GM23338 (cell line): ENCODE measurements at regions not wholly inside any gene's neighbourhood (a gene's known extent, or its start where the extent isn't known, plus 50 kb on each side); places are given as distances from the start of the nearest gene placed in this dataset.

Experiments used
- ATAC-seq: fragments of 200-7000 bp; cut with Tn5 transposase; 3 replicates; pipeline ENCODE4 v1.9.1; 2020
- DNase-seq: peaks from one replicate; pipeline ENCODE4 v3.0.0-alpha.2; 2015; ENCODE audit warnings: low spot score
- H2AFZ ChIP-seq: fragments of 200-600 bp; sonication (generic); 2 replicates; pipeline ENCODE4 v1.8.0; 2016; ENCODE audit warnings: antibody characterized with exemption, mild to moderate bottlenecking, moderate library complexity
- H3F3A ChIP-seq: fragments of 200-600 bp; sonication (generic); replicated peaks from 2 replicates; pipeline ENCODE4 v1.8.0; 2017; ENCODE audit warnings: antibody characterized with exemption, mixed run types, low read depth
- H3K27ac ChIP-seq: fragments of 200-600 bp; sonication (generic); 2 replicates; pipeline ENCODE4 v1.6.1; 2016; ENCODE audit warnings: low read depth
- H3K27me3 ChIP-seq: fragments of 200-600 bp; sonication (generic); 2 replicates; pipeline ENCODE4 v1.8.0; 2016; ENCODE audit warnings: mild to moderate bottlenecking, mixed run types, moderate library complexity; ENCODE audit not compliant: insufficient read depth
- H3K36me3 ChIP-seq: fragments of 200-600 bp; sonication (generic); 2 replicates; pipeline ENCODE4 v1.8.0; 2016; ENCODE audit warnings: mild to moderate bottlenecking; ENCODE audit not compliant: insufficient read depth
- H3K4me1 ChIP-seq: fragments of 200-600 bp; sonication (generic); 2 replicates; pipeline ENCODE4 v1.8.0; 2016; ENCODE audit warnings: mild to moderate bottlenecking, moderate library complexity; ENCODE audit not compliant: insufficient read depth
- H3K4me2 ChIP-seq: fragments of 200-600 bp; sonication (generic); 2 replicates; pipeline ENCODE4 v1.7.1; 2017; ENCODE audit warnings: mixed run types
- H3K4me3 ChIP-seq: fragments of 200-600 bp; sonication (generic); 2 replicates; pipeline ENCODE4 v1.6.1; 2016; ENCODE audit warnings: mixed run types
- H3K79me2 ChIP-seq: fragments of 200-600 bp; sonication (generic); replicated peaks from 2 replicates; pipeline ENCODE4 v1.8.0; 2017; ENCODE audit warnings: mild to moderate bottlenecking; ENCODE audit not compliant: insufficient read depth
- H3K9me2 ChIP-seq: fragments of 200-600 bp; sonication (generic); 2 replicates; pipeline ENCODE4 v1.8.0; 2017; ENCODE audit not compliant: insufficient read depth
- H4K20me1 ChIP-seq: fragments of 200-600 bp; sonication (generic); replicated peaks from 2 replicates; pipeline ENCODE4 v1.8.0; 2017; ENCODE audit warnings: mild to moderate bottlenecking; ENCODE audit not compliant: insufficient read depth
- H3K27ac Mint-ChIP-seq: 2 replicates; pipeline ENCODE4 v1.8.0; 2020; ENCODE audit warnings: inconsistent platforms, mild to moderate bottlenecking, moderate library complexity, mixed read lengths
- H3K27me3 Mint-ChIP-seq: 3 replicates; pipeline ENCODE4 v1.8.0; 2022; ENCODE audit warnings: low read depth, mild to moderate bottlenecking, moderate library complexity, mixed read lengths, inconsistent platforms; ENCODE audit not compliant: insufficient read depth, poor library complexity
- H3K36me3 Mint-ChIP-seq: 3 replicates; pipeline ENCODE4 v1.8.0; 2021; ENCODE audit warnings: low read depth, mild to moderate bottlenecking, inconsistent platforms, moderate library complexity, mixed read lengths
- H3K4me1 Mint-ChIP-seq: 3 replicates; pipeline ENCODE4 v1.8.0; 2020; ENCODE audit warnings: mild to moderate bottlenecking, inconsistent platforms, mixed read lengths
- H3K4me3 Mint-ChIP-seq: 3 replicates; pipeline ENCODE4 v1.8.0; 2021; ENCODE audit warnings: moderate library complexity, mild to moderate bottlenecking, inconsistent platforms, mixed read lengths
- H3K9me3 Mint-ChIP-seq: 3 replicates; pipeline ENCODE4 v1.8.0; 2020; ENCODE audit warnings: moderate library complexity, mild to moderate bottlenecking, inconsistent platforms, mixed read lengths
- CREB1 ChIP-seq: fragments of 250-450 bp; sonication (Bioruptor Pico); IDR thresholded peaks from 2 replicates; pipeline ENCODE4 v1.5.0; 2020; ENCODE audit warnings: low read depth, mild to moderate bottlenecking, moderate library complexity
- EZH2phosphoT487 ChIP-seq: fragments of 200-600 bp; sonication (generic); IDR thresholded peaks from one replicate; pipeline ENCODE4 v1.8.1; 2018; ENCODE audit warnings: antibody characterized with exemption; ENCODE audit not compliant: unreplicated experiment
- POLR2AphosphoS5 ChIP-seq: IDR thresholded peaks from 2 replicates; pipeline ENCODE4 v1.6.1; 2016; ENCODE audit warnings: antibody characterized with exemption, low read depth
- ZNF331 ChIP-seq: fragments of 250-450 bp; sonication (Bioruptor Pico); IDR thresholded peaks from 2 replicates; pipeline ENCODE4 v1.5.0; 2020; ENCODE audit warnings: low read depth, mild to moderate bottlenecking, moderate library complexity
- TF ChIP-seq, protein P1 (sequence below): IDR thresholded peaks from 2 replicates; pipeline ENCODE4 v1.6.1; 2016; ENCODE audit warnings: antibody characterized with exemption
- TF ChIP-seq, protein P2 (sequence below), 2 experiments: fragments of 200-600 bp in 1 of 2; sonication (generic) in 1 of 2; conservative IDR thresholded peaks; 2 replicates each; pipeline versions ENCODE4 v1.5.1 to v1.6.1; 2016 to 2017; ENCODE audit warnings: antibody characterized with exemption in 2 of 2, low read depth in 2 of 2, mild to moderate bottlenecking in 2 of 2, moderate library complexity in 1 of 2
- TF ChIP-seq, protein P3 (sequence below): IDR thresholded peaks from one replicate; pipeline ENCODE4 v1.6.1; 2018; ENCODE audit warnings: antibody characterized with exemption; ENCODE audit not compliant: unreplicated experiment

DNA sequence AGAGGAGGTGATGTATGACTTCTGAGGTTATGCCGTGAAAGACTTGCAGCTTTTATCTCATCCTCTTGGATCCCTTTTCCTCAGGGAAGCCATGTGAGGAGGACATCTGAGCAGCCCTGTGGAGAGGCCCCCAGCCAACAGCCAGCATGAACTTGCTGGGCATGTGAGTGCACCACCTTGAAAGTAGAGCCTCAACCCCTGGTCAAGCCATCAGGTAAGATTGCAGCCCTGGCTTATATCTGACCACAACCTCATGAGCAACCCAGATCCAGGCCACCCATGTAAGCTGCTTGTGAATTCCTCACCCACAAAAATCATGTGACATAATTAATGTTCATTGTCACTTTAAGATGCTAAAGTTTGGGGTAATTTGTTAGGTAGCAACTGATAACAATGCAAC, 121.0 kb downstream of the MIAT start:
- ATAC-seq (no peak), DNase-seq (no peak)
- peaks cover 3% of the 10 kb centered on the region; the same call in 1 of the 2 replicates for H3K36me3 ChIP-seq
- peaks cover 39% of the 10 kb centered on the region for H3K4me1 Mint-ChIP-seq
- H3K4me1 ChIP-seq, result peaks cover 40% of the 10 kb centered on the region
- TF ChIP-seq EZH2phosphoT487 (no peak), CREB1 (CRISPR knock-in tag) (no peak), ZNF331 (no peak), POLR2AphosphoS5 (no peak)
- TF ChIP-seq, protein P1, sequence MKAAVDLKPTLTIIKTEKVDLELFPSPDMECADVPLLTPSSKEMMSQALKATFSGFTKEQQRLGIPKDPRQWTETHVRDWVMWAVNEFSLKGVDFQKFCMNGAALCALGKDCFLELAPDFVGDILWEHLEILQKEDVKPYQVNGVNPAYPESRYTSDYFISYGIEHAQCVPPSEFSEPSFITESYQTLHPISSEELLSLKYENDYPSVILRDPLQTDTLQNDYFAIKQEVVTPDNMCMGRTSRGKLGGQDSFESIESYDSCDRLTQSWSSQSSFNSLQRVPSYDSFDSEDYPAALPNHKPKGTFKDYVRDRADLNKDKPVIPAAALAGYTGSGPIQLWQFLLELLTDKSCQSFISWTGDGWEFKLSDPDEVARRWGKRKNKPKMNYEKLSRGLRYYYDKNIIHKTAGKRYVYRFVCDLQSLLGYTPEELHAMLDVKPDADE, result no peak
- TF ChIP-seq, protein P2, sequence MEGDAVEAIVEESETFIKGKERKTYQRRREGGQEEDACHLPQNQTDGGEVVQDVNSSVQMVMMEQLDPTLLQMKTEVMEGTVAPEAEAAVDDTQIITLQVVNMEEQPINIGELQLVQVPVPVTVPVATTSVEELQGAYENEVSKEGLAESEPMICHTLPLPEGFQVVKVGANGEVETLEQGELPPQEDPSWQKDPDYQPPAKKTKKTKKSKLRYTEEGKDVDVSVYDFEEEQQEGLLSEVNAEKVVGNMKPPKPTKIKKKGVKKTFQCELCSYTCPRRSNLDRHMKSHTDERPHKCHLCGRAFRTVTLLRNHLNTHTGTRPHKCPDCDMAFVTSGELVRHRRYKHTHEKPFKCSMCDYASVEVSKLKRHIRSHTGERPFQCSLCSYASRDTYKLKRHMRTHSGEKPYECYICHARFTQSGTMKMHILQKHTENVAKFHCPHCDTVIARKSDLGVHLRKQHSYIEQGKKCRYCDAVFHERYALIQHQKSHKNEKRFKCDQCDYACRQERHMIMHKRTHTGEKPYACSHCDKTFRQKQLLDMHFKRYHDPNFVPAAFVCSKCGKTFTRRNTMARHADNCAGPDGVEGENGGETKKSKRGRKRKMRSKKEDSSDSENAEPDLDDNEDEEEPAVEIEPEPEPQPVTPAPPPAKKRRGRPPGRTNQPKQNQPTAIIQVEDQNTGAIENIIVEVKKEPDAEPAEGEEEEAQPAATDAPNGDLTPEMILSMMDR (conservative IDR thresholded peaks at IDR 0.05; ENCODE audit: low read depth in 2 of 2), result no peak
- TF ChIP-seq, protein P3, sequence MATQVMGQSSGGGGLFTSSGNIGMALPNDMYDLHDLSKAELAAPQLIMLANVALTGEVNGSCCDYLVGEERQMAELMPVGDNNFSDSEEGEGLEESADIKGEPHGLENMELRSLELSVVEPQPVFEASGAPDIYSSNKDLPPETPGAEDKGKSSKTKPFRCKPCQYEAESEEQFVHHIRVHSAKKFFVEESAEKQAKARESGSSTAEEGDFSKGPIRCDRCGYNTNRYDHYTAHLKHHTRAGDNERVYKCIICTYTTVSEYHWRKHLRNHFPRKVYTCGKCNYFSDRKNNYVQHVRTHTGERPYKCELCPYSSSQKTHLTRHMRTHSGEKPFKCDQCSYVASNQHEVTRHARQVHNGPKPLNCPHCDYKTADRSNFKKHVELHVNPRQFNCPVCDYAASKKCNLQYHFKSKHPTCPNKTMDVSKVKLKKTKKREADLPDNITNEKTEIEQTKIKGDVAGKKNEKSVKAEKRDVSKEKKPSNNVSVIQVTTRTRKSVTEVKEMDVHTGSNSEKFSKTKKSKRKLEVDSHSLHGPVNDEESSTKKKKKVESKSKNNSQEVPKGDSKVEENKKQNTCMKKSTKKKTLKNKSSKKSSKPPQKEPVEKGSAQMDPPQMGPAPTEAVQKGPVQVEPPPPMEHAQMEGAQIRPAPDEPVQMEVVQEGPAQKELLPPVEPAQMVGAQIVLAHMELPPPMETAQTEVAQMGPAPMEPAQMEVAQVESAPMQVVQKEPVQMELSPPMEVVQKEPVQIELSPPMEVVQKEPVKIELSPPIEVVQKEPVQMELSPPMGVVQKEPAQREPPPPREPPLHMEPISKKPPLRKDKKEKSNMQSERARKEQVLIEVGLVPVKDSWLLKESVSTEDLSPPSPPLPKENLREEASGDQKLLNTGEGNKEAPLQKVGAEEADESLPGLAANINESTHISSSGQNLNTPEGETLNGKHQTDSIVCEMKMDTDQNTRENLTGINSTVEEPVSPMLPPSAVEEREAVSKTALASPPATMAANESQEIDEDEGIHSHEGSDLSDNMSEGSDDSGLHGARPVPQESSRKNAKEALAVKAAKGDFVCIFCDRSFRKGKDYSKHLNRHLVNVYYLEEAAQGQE, result no peak
- peaks cover 55% of the 10 kb centered on the region for H3K27me3 ChIP-seq
- no peaks in the 10 kb centered on the region for H3K79me2 ChIP-seq
- peaks cover 28% of the 10 kb centered on the region for H3K9me3 Mint-ChIP-seq
- no peak overlapping the region for H3K4me3 Mint-ChIP-seq
- peaks cover 5% of the 10 kb centered on the region; the same call in 1 of the 2 replicates for H3F3A ChIP-seq
- peaks cover 36% of the 10 kb centered on the region for H3K36me3 Mint-ChIP-seq
- H3K27me3 Mint-ChIP-seq, result peaks cover 15% of the 10 kb centered on the region
- H3K27ac Mint-ChIP-seq, result no peak overlapping the region
- H4K20me1 ChIP-seq, result no peaks in the 10 kb centered on the region; the same call in 1 of the 2 replicates
- no peak overlapping the region for H2AFZ ChIP-seq
- no peaks in the 10 kb centered on the region for H3K9me2 ChIP-seq
- no peak overlapping the region for H3K4me3 ChIP-seq
- H3K27ac ChIP-seq, result no peak overlapping the region
- peak overlapping the region; percentile 3; the same call in 1 of the 2 replicates for H3K4me2 ChIP-seq

DNA sequence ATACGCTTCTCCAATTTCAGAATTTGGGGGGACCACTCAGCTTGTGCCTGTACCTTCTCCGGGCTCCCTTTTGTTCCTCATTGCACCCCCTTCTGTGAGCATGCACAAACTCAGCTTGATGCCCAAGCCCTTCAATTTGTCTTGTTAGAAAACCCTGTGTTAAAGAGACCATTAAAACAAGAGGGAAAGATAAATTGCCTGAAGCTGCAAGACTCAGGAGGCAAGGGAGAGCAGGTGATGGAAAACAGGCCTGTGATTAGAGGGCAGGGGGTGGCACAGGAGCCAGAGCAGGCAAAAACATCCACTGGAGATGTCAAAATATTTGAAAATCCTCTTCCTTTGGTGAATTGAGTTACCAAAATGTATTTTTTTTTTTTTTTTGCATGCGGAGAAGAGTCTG, 121.7 kb downstream of the MIAT start:
- H4K20me1 ChIP-seq, result no peaks in the 10 kb centered on the region; the same call in 1 of the 2 replicates
- no peaks in the 10 kb centered on the region for H3K79me2 ChIP-seq
- Mint-ChIP-seq H3K27me3 (peaks cover 15% of the 10 kb centered on the region), H3K4me3 (no peak overlapping the region), H3K36me3 (peaks cover 30% of the 10 kb centered on the region), H3K4me1 (peaks cover 45% of the 10 kb centered on the region), H3K27ac (no peak overlapping the region), H3K9me3 (peaks cover 22% of the 10 kb centered on the region)
- no peak overlapping the region for H2AFZ ChIP-seq
- H3K9me2 ChIP-seq, result no peaks in the 10 kb centered on the region
- H3K36me3 ChIP-seq, result peaks cover 3% of the 10 kb centered on the region; the same call in 1 of the 2 replicates
- H3K27me3 ChIP-seq, result peaks cover 54% of the 10 kb centered on the region
- no peak overlapping the region for H3K27ac ChIP-seq
- ATAC-seq, result no peak
- 0 out of 2 replicates have a peak overlapping the region, but pooled peaks have one; percentile 3 for H3K4me2 ChIP-seq
- H3K4me1 ChIP-seq, result peaks cover 43% of the 10 kb centered on the region
- H3K4me3 ChIP-seq, result no peak overlapping the region
- DNase-seq, result no peak
- peaks cover 5% of the 10 kb centered on the region; the same call in 1 of the 2 replicates for H3F3A ChIP-seq
- TF ChIP-seq, protein P2 (conservative IDR thresholded peaks at IDR 0.05; ENCODE audit: low read depth in 2 of 2), result no peak
